ENCODE measurements at regions not wholly inside any gene's neighbourhood (a gene's known extent, or its start where the extent isn't known, plus 50 kb on each side); places are given as distances from the start of the nearest gene placed in this dataset.

- H3K4me1 ChIP-seq (ENCODE audit: insufficient read depth, low read length, severe bottlenecking), result no peaks in the 10 kb centered on the region
- no peak overlapping the region for H2AFZ ChIP-seq (ENCODE audit: low read length)
- no peak overlapping the region for H3K9ac ChIP-seq (ENCODE audit: low read length)
- no peak overlapping the region for H3K4me2 ChIP-seq (ENCODE audit: low read length)
- no peaks in the 10 kb centered on the region for H3F3A ChIP-seq (ENCODE audit: insufficient read depth, low read length)
- no peaks in the 10 kb centered on the region for H3K9me3 ChIP-seq (ENCODE audit: low read length)
- no peak overlapping the region for H3K27ac ChIP-seq (ENCODE audit: low read depth, low read length, poor library complexity, severe bottlenecking)
- H3K79me2 ChIP-seq (ENCODE audit: insufficient read depth, low read length), result no peaks in the 10 kb centered on the region
- H3K9me2 ChIP-seq (ENCODE audit: low read depth, low read length), result no peaks in the 10 kb centered on the region
- TF ChIP-seq CTCF (IDR thresholded peaks at IDR 0.05; ENCODE audit: low read length) (no peak), EZH2 (IDR thresholded peaks at IDR 0.05; ENCODE audit: borderline replicate concordance, low read length) (no peak)
- no peaks in the 10 kb centered on the region for H3K36me3 ChIP-seq (ENCODE audit: insufficient read depth, low read length)
- no peak overlapping the region for H3K4me3 ChIP-seq (ENCODE audit: low read depth, low read length, poor library complexity, severe bottlenecking)
- no peaks in the 10 kb centered on the region for H4K20me1 ChIP-seq (ENCODE audit: insufficient read depth, low read length)
- H3K27me3 ChIP-seq (ENCODE audit: insufficient read depth, low read length), result no peaks in the 10 kb centered on the region
Observed at GRCh38 chr11:31875866-31876560, 64.9 kb upstream of the PAX6 start.

GRCh38 chr11:31874631-31875191 lies 63.6 kb upstream of the PAX6 start:
- no peaks in the 10 kb centered on the region for H4K20me1 ChIP-seq (ENCODE audit: insufficient read depth, low read length)
- H3K79me2 ChIP-seq (ENCODE audit: insufficient read depth, low read length), result no peaks in the 10 kb centered on the region
- H3K4me3 ChIP-seq (ENCODE audit: low read depth, low read length, poor library complexity, severe bottlenecking), result no peak overlapping the region
- H3K27ac ChIP-seq (ENCODE audit: low read depth, low read length, poor library complexity, severe bottlenecking), result no peak overlapping the region
- no peaks in the 10 kb centered on the region for H3K4me1 ChIP-seq (ENCODE audit: insufficient read depth, low read length, severe bottlenecking)
- no peaks in the 10 kb centered on the region for H3K36me3 ChIP-seq (ENCODE audit: insufficient read depth, low read length)
- H3K9me3 ChIP-seq (ENCODE audit: low read length), result no peaks in the 10 kb centered on the region
- TF ChIP-seq CTCF (IDR thresholded peaks at IDR 0.05; ENCODE audit: low read length), result no peak
- no peak for TF ChIP-seq EZH2 (IDR thresholded peaks at IDR 0.05; ENCODE audit: borderline replicate concordance, low read length)
- H3K9me2 ChIP-seq (ENCODE audit: low read depth, low read length), result no peaks in the 10 kb centered on the region
- no peak overlapping the region for H3K4me2 ChIP-seq (ENCODE audit: low read length)
- no peaks in the 10 kb centered on the region for H3K27me3 ChIP-seq (ENCODE audit: insufficient read depth, low read length)
- no peak overlapping the region for H2AFZ ChIP-seq (ENCODE audit: low read length)
- H3F3A ChIP-seq (ENCODE audit: insufficient read depth, low read length), result no peaks in the 10 kb centered on the region
- no peak overlapping the region for H3K9ac ChIP-seq (ENCODE audit: low read length)

GRCh38 chr11:31873124-31873523 lies 62.0 kb upstream of the PAX6 start:
- no peaks in the 10 kb centered on the region for H3K9me2 ChIP-seq (ENCODE audit: low read depth, low read length)
- TF ChIP-seq CTCF (IDR thresholded peaks at IDR 0.05; ENCODE audit: low read length) (no peak), EZH2 (IDR thresholded peaks at IDR 0.05; ENCODE audit: borderline replicate concordance, low read length) (no peak)
- H3F3A ChIP-seq (ENCODE audit: insufficient read depth, low read length), result no peaks in the 10 kb centered on the region
- no peak overlapping the region for H3K4me2 ChIP-seq (ENCODE audit: low read length)
- H2AFZ ChIP-seq (ENCODE audit: low read length), result no peak overlapping the region
- H3K4me3 ChIP-seq (ENCODE audit: low read depth, low read length, poor library complexity, severe bottlenecking), result no peak overlapping the region
- no peak overlapping the region for H3K9ac ChIP-seq (ENCODE audit: low read length)
- no peaks in the 10 kb centered on the region for H3K27me3 ChIP-seq (ENCODE audit: insufficient read depth, low read length)
- no peaks in the 10 kb centered on the region for H3K79me2 ChIP-seq (ENCODE audit: insufficient read depth, low read length)
- no peaks in the 10 kb centered on the region for H3K4me1 ChIP-seq (ENCODE audit: insufficient read depth, low read length, severe bottlenecking)
- H4K20me1 ChIP-seq (ENCODE audit: insufficient read depth, low read length), result no peaks in the 10 kb centered on the region
- no peaks in the 10 kb centered on the region for H3K36me3 ChIP-seq (ENCODE audit: insufficient read depth, low read length)
- no peaks in the 10 kb centered on the region for H3K9me3 ChIP-seq (ENCODE audit: low read length)
- H3K27ac ChIP-seq (ENCODE audit: low read depth, low read length, poor library complexity, severe bottlenecking), result no peak overlapping the region

Data from OCI-LY1 (cell line).